ENCODE measurements at regions not wholly inside any gene's neighbourhood (a gene's known extent, or its start where the extent isn't known, plus 50 kb on each side); places are given as distances from the start of the nearest gene placed in this dataset.
"Not testable (repeated sequence)": the region's sequence is repeated elsewhere in the genome, so short reads cannot be mapped to it uniquely, and the experiment has no call there.

DNA sequence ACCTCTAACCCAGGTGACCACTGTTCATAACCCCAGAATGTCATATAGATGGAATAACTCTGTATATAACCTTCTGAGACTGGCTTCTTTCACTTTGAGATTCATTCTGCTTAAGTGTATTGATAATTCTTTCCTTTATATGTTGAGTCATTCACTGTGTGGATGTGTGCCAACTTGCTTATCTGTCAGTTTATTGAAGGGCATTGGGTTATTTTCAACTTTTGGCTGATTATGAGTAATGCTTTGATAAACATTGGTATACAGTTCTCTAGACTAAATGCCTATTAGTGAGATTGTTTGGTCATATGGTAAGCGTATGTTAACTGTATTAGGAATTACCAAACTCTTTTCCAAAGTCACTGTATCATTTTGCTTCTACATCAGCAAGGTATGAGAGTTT lies 453.4 kb upstream of the SPTLC3 start:
- no TSS peak for BruUV-seq (replicated peaks)
- ATAC-seq (no peak), DNase-seq (ENCODE audit: extremely low read depth in 1 of 4, low spot score in 3 of 4) (no peak), FAIRE-seq (no peak)
- Histone ChIP-seq H3K9ac (ENCODE audit: insufficient read depth in 1 of 2, low read depth in 2 of 2, low read length in 2 of 2) (no peak overlapping the region), H3K4me2 (ENCODE audit: insufficient read depth, low read length) (no peak overlapping the region), H3K79me2 (ENCODE audit: control insufficient read depth, insufficient read depth, low read length) (no peaks in the 10 kb centered on the region), H3K4me1 (replicated peaks in 1 of 2; ENCODE audit: control insufficient read depth in 2 of 2, insufficient read depth in 2 of 2, low read length in 2 of 2) (no peaks in the 10 kb centered on the region), H3K9me3 (replicated peaks; ENCODE audit: control insufficient read depth, insufficient read depth, low read depth, low read length) (no peaks in the 10 kb centered on the region), H3K4me3 (no peak overlapping the region), H3K36me3 (ENCODE audit: control insufficient read depth, insufficient read depth, low read length) (no peaks in the 10 kb centered on the region), H3K27ac (ENCODE audit: extremely low read depth, low read depth, low read length) (no peak overlapping the region), H2AFZ (ENCODE audit: low read depth, low read length) (no peak overlapping the region), H4K20me1 (replicated peaks; ENCODE audit: control insufficient read depth, insufficient read depth, low read length) (no peaks in the 10 kb centered on the region), H3K9me1 (ENCODE audit: control insufficient read depth, insufficient read depth, low read length) (no peaks in the 10 kb centered on the region), H3K27me3 (ENCODE audit: control insufficient read depth in 2 of 2, insufficient read depth in 2 of 2, low read length in 2 of 2) (no peaks in the 10 kb centered on the region)
- 0% methylated on average over 1 of the region's 1 CpG for WGBS (ENCODE audit: insufficient coverage, low coverage, missing lambda C conversion rate)
- intact Hi-C loops (cut with micrococcal nuclease) (no loop called here), in situ Hi-C loops (cut with MboI) (no loop called here)
- CTCF ChIA-PET (ENCODE audit: low intra/inter-chr PET ratio) = no interaction called here
- POLR2A ChIA-PET = no interaction called here
- TF ChIP-seq ATF2 (CRISPR knock-in tag; IDR thresholded peaks at IDR 0.05) (no peak), ZBTB17 (CRISPR knock-in tag; IDR thresholded peaks at IDR 0.05) (no peak), HDGF (IDR thresholded peaks at IDR 0.05) (no peak), BCL6 (CRISPR knock-in tag; IDR thresholded peaks at IDR 0.05) (no peak), ZNF239 (CRISPR knock-in tag; IDR thresholded peaks at IDR 0.05) (no peak), ZKSCAN8 (CRISPR knock-in tag; IDR thresholded peaks at IDR 0.05) (no peak), GATAD2A (IDR thresholded peaks at IDR 0.05) (no peak)
- TF ChIP-seq, protein P1, sequence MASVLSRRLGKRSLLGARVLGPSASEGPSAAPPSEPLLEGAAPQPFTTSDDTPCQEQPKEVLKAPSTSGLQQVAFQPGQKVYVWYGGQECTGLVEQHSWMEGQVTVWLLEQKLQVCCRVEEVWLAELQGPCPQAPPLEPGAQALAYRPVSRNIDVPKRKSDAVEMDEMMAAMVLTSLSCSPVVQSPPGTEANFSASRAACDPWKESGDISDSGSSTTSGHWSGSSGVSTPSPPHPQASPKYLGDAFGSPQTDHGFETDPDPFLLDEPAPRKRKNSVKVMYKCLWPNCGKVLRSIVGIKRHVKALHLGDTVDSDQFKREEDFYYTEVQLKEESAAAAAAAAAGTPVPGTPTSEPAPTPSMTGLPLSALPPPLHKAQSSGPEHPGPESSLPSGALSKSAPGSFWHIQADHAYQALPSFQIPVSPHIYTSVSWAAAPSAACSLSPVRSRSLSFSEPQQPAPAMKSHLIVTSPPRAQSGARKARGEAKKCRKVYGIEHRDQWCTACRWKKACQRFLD (CRISPR knock-in tag; IDR thresholded peaks at IDR 0.05) = no peak

- POLR2A ChIA-PET; H3K4me2 ChIP-seq (ENCODE audit: insufficient read depth, low read length); intact Hi-C loops (cut with micrococcal nuclease); H2AFZ ChIP-seq (ENCODE audit: low read depth, low read length); H3K9me1 ChIP-seq (ENCODE audit: control insufficient read depth, insufficient read depth, low read length); in situ Hi-C loops (cut with MboI); FAIRE-seq; H3K27me3 ChIP-seq (ENCODE audit: control insufficient read depth in 2 of 2, insufficient read depth in 2 of 2, low read length in 2 of 2); DNase-seq (ENCODE audit: extremely low read depth in 1 of 4, low spot score in 3 of 4); H3K79me2 ChIP-seq (ENCODE audit: control insufficient read depth, insufficient read depth, low read length); H3K9me3 ChIP-seq (replicated peaks; ENCODE audit: control insufficient read depth, insufficient read depth, low read depth, low read length); H3K4me1 ChIP-seq (replicated peaks in 1 of 2; ENCODE audit: control insufficient read depth in 2 of 2, insufficient read depth in 2 of 2, low read length in 2 of 2); H3K4me3 ChIP-seq; ATAC-seq; H3K27ac ChIP-seq (ENCODE audit: extremely low read depth, low read depth, low read length); H3K9ac ChIP-seq (ENCODE audit: insufficient read depth in 1 of 2, low read depth in 2 of 2, low read length in 2 of 2); H4K20me1 ChIP-seq (replicated peaks; ENCODE audit: control insufficient read depth, insufficient read depth, low read length); BruUV-seq (replicated peaks); H3K36me3 ChIP-seq (ENCODE audit: control insufficient read depth, insufficient read depth, low read length); CTCF ChIA-PET (ENCODE audit: low intra/inter-chr PET ratio): not testable (repeated sequence)
- WGBS (ENCODE audit: insufficient coverage, low coverage, missing lambda C conversion rate) = 0% methylated on average over 9 of the region's 12 CpGs
Measured at GRCh38 chr20:12555849-12556248, 452.9 kb upstream of the SPTLC3 start.
